GM20000 (cell line): ENCODE measurements at regions not wholly inside any gene's neighbourhood (a gene's known extent, or its start where the extent isn't known, plus 50 kb on each side); places are given as distances from the start of the nearest gene placed in this dataset.
"Not testable (repeated sequence)": the region's sequence is repeated elsewhere in the genome, so short reads cannot be mapped to it uniquely, and the experiment has no call there.

Experiments used
- DNase-seq: peaks from one replicate; pipeline ENCODE4 v3.0.0; 2012; ENCODE audit warnings: low spot score
- TF ChIP-seq, protein P1 (sequence below): IDR thresholded peaks from 2 replicates; pipeline ENCODE4 v1.5.1; 2012; ENCODE audit warnings: mild to moderate bottlenecking, control low read depth; ENCODE audit errors: extremely low read depth, missing control alignments

DNA sequence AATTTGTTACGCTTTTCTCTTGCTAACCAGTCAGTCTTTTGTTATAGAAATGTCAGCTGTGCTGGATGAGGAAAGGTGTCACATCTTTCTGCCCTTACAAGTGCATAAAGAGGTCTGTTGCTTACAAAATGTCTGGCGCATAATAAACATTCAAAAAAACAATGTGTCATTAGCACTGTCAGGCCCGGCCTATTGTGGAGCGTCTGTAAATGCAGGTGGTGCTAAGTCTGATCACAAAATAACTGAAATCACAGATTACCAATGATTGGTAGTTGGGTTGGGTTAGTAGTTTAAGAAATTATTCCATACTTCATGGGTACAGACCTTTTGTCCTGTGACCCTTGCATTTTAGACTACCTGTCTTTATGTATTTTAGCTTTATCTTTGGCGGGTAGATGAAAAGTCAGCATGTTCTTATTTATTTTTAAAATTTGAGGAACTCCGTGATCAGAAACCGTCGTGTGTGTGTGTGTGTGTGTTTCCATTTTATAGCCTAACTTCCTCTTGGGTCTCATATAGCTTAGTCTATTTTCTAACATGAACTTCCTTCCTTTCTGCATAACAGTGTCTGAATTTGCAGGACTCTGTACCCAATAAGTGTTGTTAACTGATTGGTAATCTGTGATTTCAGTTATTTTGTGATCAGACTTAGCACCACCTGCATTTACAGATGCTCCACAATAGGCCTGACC, 88.1 kb upstream of the IFNGR1 start:
- DNase-seq = no peak

DNA sequence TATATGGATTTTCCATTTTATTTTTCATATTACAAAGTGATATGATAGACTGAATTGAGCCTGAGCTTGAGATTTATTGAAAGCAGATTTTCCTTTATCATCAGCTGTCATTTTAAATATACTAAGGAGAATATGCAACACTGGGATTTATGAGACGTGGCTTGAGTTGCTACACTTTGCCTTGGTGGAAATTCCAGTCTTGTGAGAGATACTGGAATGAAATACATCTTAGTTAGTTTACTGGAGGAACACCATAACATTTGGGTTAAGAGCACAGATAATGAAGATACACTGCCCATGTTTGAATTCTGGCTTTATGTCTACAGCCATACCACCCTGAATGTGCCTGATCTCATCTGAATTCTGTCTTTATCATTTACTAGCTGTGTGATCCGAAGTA, 86.5 kb upstream of the IFNGR1 start:
- no peak for DNase-seq
- TF ChIP-seq, protein P1, sequence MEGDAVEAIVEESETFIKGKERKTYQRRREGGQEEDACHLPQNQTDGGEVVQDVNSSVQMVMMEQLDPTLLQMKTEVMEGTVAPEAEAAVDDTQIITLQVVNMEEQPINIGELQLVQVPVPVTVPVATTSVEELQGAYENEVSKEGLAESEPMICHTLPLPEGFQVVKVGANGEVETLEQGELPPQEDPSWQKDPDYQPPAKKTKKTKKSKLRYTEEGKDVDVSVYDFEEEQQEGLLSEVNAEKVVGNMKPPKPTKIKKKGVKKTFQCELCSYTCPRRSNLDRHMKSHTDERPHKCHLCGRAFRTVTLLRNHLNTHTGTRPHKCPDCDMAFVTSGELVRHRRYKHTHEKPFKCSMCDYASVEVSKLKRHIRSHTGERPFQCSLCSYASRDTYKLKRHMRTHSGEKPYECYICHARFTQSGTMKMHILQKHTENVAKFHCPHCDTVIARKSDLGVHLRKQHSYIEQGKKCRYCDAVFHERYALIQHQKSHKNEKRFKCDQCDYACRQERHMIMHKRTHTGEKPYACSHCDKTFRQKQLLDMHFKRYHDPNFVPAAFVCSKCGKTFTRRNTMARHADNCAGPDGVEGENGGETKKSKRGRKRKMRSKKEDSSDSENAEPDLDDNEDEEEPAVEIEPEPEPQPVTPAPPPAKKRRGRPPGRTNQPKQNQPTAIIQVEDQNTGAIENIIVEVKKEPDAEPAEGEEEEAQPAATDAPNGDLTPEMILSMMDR = no peak

More for the DNA sequence above, 88.1 kb upstream of the IFNGR1 start:
- TF ChIP-seq, protein P1 = no peak

DNA sequence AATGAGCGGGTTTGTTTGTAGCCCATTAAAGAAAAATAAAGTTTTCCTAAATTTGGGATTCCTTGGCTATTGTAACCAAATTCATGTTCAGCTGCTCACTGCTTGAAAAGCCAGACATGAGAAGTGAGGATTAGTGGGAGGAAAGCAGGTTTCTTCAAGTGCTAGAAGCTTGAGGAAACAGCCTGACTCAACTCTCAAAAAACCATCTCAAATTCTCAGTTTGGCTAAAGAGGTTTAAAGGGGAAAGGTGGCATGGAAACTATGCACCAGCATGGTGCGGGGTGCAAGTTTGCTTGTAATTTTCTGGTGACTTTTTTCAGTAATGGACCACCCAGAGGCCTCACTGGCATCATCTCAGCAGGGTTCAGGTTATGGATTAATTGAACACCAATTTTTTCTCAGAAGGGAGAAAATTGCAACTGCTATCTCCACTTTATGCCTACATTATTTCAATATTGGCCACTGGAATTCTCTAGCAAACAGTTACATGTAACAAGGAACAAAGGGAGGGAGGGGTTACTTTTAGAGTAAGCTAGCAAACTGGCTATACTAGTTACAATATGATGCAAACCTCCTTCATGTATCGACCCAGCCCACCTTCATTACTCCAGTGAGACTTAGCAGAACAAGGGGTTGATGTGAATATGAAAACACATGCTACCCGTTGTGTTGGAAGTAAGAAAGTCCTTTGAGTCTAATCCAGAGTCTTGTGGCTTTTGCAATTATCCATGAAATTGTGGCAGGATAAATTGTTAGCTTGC, 85.0 kb upstream of the IFNGR1 start:
- TF ChIP-seq, protein P1 = no peak
- DNase-seq = no peak

DNA sequence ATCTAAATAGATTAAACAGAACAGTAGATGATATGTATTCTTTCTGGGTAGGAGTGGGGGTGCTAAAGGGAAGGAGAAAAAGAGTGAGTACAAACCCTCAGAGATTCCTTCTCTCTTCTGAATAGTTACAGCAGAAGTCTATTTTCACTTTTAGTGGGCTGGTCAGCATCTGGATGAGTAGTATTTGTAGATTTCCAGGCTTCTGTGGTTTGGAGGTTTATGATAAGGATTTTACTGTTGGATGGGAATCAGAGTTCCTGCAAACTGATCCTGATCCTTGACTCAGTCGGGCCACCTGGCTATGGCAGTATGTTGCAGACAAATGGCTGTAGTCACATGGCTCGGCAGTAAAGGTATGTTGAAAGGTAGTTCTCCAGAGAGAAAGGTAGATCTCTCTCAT, 84.3 kb upstream of the IFNGR1 start:
- TF ChIP-seq, protein P1 = no peak
- DNase-seq = no peak

DNA sequence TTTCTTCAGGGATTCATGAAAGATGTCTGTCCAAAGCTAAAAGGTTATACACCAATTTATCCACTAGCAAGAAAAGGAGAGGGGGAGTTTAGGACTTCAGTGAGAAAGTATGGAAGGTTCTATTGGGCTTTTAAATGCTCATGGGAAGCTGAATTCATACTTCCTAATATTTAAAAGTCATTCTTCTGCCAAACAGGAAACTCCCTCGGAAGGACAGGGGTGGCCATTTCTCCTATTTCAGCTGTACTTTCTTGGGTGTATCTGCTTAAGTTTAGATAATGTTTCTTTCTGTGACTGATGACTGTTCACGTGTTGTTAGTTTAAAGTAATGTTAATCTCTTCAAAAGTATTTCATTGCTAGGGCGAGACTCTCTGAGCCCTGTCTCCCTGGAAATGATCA, 80.5 kb upstream of the IFNGR1 start:
- TF ChIP-seq, protein P1 = no peak

DNA sequence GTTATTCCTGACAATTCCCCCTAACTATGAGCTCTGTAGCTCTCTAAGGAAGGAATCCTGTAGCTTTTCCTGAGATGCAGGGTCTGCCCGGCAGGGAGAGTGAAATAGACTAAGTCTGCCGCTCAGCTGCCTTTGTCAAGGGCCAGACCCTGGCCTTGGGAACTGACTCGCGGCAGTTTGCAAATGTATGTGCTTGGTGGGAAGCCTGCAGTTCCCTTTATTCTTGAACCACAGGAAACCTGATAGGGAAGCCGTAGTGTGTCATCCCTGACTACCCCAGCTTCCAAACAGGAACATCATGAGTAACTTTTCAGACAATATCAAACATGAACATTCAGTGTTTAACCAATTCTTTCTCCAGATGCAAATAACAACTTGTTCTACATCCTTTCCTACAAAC, 78.7 kb upstream of the IFNGR1 start:
- DNase-seq = no peak
- TF ChIP-seq, protein P1 = no peak

More for the DNA sequence above, 80.5 kb upstream of the IFNGR1 start:
- no peak for DNase-seq

DNA sequence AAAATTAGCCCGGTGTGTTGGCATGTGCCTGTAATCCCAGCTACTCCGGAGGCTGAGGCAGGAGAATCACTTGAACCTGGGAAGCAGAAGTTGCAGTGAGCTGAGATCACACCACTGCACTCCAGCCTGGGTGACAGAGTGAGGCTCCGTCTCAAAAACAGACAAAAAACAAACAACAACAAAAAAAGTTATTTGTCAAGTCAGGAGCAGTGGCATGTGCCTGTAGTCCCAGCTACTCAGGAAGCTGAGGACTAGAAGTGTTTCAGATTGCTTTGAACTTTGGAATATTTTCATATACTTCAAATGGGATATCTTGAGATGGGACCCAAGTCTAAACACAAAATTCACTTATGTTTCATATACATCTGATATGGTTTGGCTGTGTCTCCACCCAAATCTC, 73.1 kb upstream of the IFNGR1 start:
- DNase-seq = not testable (repeated sequence)

DNA sequence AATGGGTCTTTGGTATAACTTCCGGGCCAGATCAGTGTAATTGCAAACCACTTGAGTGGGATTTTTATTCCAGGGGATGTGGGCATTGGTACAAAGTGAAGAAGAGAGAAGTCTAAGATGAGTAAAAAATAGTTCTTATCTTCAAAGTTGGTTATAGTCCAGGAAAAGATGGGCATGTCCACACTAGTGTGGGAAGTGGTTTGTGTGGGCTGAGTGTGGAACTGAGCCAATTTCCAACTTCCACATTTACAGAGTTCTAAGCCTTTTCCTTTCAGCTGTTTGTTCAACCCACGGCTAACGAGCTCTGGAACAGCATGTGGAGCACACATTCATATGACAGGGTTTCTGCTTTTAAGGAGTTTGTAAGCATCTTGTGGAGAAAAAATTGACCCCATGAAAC, 72.3 kb upstream of the IFNGR1 start:
- no peak for DNase-seq

More for the DNA sequence above, 72.3 kb upstream of the IFNGR1 start:
- TF ChIP-seq, protein P1 = no peak
